ENCODE measurements at regions not wholly inside any gene's neighbourhood (a gene's known extent, or its start where the extent isn't known, plus 50 kb on each side); places are given as distances from the start of the nearest gene placed in this dataset.

GRCh38 chr14:85390236-85390635 is 139.7 kb upstream of the FLRT2 start:
- Histone ChIP-seq H3K27ac (ENCODE audit: low read depth, low read length, poor library complexity, severe bottlenecking) (no peak overlapping the region), H2AFZ (ENCODE audit: low read length) (no peak overlapping the region), H3K79me2 (ENCODE audit: insufficient read depth, low read length) (no peaks in the 10 kb centered on the region), H3K4me3 (ENCODE audit: low read depth, low read length, poor library complexity, severe bottlenecking) (no peak overlapping the region), H4K20me1 (ENCODE audit: insufficient read depth, low read length) (no peaks in the 10 kb centered on the region), H3K9me3 (ENCODE audit: low read length) (no peaks in the 10 kb centered on the region), H3K27me3 (ENCODE audit: insufficient read depth, low read length) (no peaks in the 10 kb centered on the region), H3K4me2 (ENCODE audit: low read length) (no peak overlapping the region), H3F3A (ENCODE audit: insufficient read depth, low read length) (no peaks in the 10 kb centered on the region), H3K9ac (ENCODE audit: low read length) (no peak overlapping the region), H3K4me1 (ENCODE audit: insufficient read depth, low read length, severe bottlenecking) (no peaks in the 10 kb centered on the region), H3K36me3 (ENCODE audit: insufficient read depth, low read length) (no peaks in the 10 kb centered on the region), H3K9me2 (ENCODE audit: low read depth, low read length) (no peaks in the 10 kb centered on the region)
- TF ChIP-seq CTCF (IDR thresholded peaks at IDR 0.05; ENCODE audit: low read length) (no peak), EZH2 (IDR thresholded peaks at IDR 0.05; ENCODE audit: borderline replicate concordance, low read length) (no peak)

GRCh38 chr14:85391455-85391854 is 138.5 kb upstream of the FLRT2 start:
- Histone ChIP-seq H3K79me2 (ENCODE audit: insufficient read depth, low read length) (no peaks in the 10 kb centered on the region), H2AFZ (ENCODE audit: low read length) (no peak overlapping the region), H3K4me3 (ENCODE audit: low read depth, low read length, poor library complexity, severe bottlenecking) (no peak overlapping the region), H3K4me1 (ENCODE audit: insufficient read depth, low read length, severe bottlenecking) (no peaks in the 10 kb centered on the region), H3K9me3 (ENCODE audit: low read length) (no peaks in the 10 kb centered on the region), H3K27me3 (ENCODE audit: insufficient read depth, low read length) (no peaks in the 10 kb centered on the region), H3K9ac (ENCODE audit: low read length) (no peak overlapping the region), H4K20me1 (ENCODE audit: insufficient read depth, low read length) (no peaks in the 10 kb centered on the region), H3K36me3 (ENCODE audit: insufficient read depth, low read length) (no peaks in the 10 kb centered on the region), H3K9me2 (ENCODE audit: low read depth, low read length) (no peaks in the 10 kb centered on the region), H3K4me2 (ENCODE audit: low read length) (no peak overlapping the region), H3K27ac (ENCODE audit: low read depth, low read length, poor library complexity, severe bottlenecking) (no peak overlapping the region), H3F3A (ENCODE audit: insufficient read depth, low read length) (no peaks in the 10 kb centered on the region)
- no peak for TF ChIP-seq CTCF (IDR thresholded peaks at IDR 0.05; ENCODE audit: low read length)
- TF ChIP-seq EZH2 (IDR thresholded peaks at IDR 0.05; ENCODE audit: borderline replicate concordance, low read length) = no peak

- Histone ChIP-seq H2AFZ (ENCODE audit: low read length) (no peak overlapping the region), H3K9me2 (ENCODE audit: low read depth, low read length) (no peaks in the 10 kb centered on the region), H3K4me3 (ENCODE audit: low read depth, low read length, poor library complexity, severe bottlenecking) (no peak overlapping the region), H4K20me1 (ENCODE audit: insufficient read depth, low read length) (no peaks in the 10 kb centered on the region), H3K27ac (ENCODE audit: low read depth, low read length, poor library complexity, severe bottlenecking) (no peak overlapping the region), H3K4me2 (ENCODE audit: low read length) (no peak overlapping the region), H3K79me2 (ENCODE audit: insufficient read depth, low read length) (no peaks in the 10 kb centered on the region), H3K27me3 (ENCODE audit: insufficient read depth, low read length) (no peaks in the 10 kb centered on the region), H3K9ac (ENCODE audit: low read length) (no peak overlapping the region), H3F3A (ENCODE audit: insufficient read depth, low read length) (no peaks in the 10 kb centered on the region), H3K36me3 (ENCODE audit: insufficient read depth, low read length) (no peaks in the 10 kb centered on the region), H3K9me3 (ENCODE audit: low read length) (no peaks in the 10 kb centered on the region), H3K4me1 (ENCODE audit: insufficient read depth, low read length, severe bottlenecking) (no peaks in the 10 kb centered on the region)
- no peak for TF ChIP-seq CTCF (IDR thresholded peaks at IDR 0.05; ENCODE audit: low read length)
- no peak for TF ChIP-seq EZH2 (IDR thresholded peaks at IDR 0.05; ENCODE audit: borderline replicate concordance, low read length)
Measured at GRCh38 chr14:85391892-85392291, 138.1 kb upstream of the FLRT2 start.
